ENCODE measurements at regions not wholly inside any gene's neighbourhood (a gene's known extent, or its start where the extent isn't known, plus 50 kb on each side); places are given as distances from the start of the nearest gene placed in this dataset.

GRCh38 chr9:90271707-90272106, 370.9 kb downstream of the DIRAS2 start:
- no peak for TF ChIP-seq POLR2AphosphoS5 (IDR thresholded peaks at IDR 0.05)
- TF ChIP-seq, protein P1, sequence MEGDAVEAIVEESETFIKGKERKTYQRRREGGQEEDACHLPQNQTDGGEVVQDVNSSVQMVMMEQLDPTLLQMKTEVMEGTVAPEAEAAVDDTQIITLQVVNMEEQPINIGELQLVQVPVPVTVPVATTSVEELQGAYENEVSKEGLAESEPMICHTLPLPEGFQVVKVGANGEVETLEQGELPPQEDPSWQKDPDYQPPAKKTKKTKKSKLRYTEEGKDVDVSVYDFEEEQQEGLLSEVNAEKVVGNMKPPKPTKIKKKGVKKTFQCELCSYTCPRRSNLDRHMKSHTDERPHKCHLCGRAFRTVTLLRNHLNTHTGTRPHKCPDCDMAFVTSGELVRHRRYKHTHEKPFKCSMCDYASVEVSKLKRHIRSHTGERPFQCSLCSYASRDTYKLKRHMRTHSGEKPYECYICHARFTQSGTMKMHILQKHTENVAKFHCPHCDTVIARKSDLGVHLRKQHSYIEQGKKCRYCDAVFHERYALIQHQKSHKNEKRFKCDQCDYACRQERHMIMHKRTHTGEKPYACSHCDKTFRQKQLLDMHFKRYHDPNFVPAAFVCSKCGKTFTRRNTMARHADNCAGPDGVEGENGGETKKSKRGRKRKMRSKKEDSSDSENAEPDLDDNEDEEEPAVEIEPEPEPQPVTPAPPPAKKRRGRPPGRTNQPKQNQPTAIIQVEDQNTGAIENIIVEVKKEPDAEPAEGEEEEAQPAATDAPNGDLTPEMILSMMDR (IDR thresholded peaks at IDR 0.05): no peak

Data from suprapubic skin (tissue), 3 donors.